DMS 273 (cell line): ENCODE measurements at regions not wholly inside any gene's neighbourhood (a gene's known extent, or its start where the extent isn't known, plus 50 kb on each side); places are given as distances from the start of the nearest gene placed in this dataset.

Experiments used
- DNase-seq: peaks from one replicate; lab custom pipeline; 2025; ENCODE audit not compliant: unreplicated experiment; lab: John Stamatoyannopoulos, UW

DNA sequence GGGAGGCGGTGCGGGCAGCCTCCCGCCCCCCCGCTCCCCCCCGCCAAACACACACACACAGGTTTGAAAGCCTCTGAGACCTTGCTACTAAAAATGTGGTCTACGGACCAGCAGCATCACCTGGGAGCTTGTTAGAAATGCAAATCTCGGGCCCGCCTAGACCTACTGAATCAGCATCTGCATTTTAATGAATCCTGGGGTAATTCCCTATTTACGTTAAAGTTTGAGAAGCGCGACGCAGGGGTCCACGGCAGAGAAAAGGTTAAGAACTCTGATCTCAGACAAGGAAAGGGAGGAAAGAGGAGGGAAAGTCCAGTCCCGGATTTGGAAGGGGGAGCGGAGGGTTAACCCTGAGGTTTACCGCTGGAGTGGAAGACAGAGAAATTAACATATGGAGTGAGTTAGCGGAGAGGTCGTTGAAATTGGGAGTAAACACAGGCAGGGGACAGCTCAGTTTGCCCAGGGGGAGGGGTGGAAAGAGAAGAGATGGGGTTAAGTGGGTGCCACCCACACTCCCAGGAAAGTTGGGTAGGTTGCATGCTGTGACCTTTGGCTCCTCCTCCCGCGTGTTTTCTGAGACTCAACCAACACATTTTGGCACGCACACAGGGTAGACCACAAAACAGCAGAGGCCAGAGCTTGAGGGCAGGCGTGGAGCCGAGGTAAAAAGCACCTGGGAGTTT, 483.6 kb downstream of the BCOR start:
- DNase-seq, result peak; percentile 34

- no peak for DNase-seq
These were observed 483.1 kb downstream of the BCOR start for GRCh38 chrX:39614680-39614998.

DNA sequence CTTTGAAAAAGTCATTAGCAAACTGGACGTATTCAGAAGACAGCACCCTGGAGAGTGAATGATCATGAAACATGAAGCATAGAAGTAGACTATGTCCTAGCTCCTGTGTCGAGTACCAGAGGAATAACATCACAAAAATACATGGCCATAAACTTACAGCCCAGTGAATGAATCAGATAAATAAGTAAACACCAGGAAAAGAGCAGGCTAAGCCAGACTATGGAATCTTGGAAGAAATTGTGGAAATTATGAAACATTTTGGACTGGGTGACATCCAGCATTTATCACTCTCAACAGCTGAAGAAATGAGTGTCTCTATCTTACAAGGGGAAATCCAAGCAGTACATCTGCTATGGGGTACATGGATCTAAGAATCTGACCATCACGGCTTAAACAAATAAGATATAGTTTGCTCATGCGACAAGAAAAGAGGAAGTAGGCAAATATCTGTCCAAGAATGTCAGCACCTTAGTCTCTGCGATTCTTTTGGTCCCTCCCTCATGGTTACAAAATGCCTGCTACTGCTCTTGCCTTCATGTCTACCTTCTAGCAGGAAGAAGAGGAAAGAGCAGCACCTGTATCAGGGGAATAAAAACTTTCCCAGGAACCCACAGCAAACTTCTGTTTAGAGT, 481.5 kb downstream of the BCOR start:
- no peak for DNase-seq

GRCh38 chrX:39616731-39617130, 481.0 kb downstream of the BCOR start:
- DNase-seq, result no peak

GRCh38 chrX:39618178-39618577, 479.6 kb downstream of the BCOR start:
- DNase-seq, result no peak

DNA sequence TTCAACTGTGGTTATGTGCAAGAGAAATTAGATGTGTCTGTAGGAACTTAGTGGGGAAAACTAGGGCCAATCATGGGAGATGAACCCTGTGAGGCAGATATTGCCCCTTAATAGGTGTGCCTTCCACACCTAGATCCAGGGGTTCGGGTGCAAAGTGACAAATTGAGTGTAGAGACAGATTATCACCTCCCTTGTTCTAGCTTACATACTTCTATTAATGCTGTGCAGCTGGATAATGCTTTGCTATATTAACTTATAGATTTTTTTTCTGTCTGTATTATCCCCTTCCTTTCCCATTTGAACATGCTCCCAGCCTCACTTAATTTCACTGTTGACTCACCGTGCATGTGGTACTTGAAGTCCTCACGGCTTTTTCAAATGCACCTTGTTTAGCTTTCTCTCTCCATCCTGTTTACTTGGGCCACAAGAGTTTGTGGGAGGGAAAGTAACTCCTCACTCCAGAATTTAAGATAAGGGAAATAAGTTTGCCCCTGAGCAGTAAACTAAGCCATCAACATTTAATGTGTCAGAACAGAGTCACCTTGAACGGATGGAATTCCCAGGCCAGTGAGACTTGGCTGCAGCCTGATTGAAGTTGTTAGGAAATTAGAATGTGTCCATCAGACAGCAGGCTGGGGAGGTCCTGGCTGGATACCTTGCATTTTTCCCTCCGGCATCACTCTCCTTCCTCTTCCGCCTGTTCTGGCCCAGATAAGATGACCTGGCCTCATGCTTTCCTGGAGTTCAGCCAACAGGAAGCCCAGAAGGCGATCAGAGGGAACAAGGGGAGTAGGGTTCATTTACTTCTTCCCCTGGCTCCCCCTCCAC, 478.4 kb downstream of the BCOR start:
- DNase-seq, result no peak

- DNase-seq, result no peak
These were observed 473.6 kb downstream of the BCOR start for GRCh38 chrX:39624166-39624565.

GRCh38 chrX:39625810-39626209, 471.9 kb downstream of the BCOR start:
- DNase-seq, result no peak

DNA sequence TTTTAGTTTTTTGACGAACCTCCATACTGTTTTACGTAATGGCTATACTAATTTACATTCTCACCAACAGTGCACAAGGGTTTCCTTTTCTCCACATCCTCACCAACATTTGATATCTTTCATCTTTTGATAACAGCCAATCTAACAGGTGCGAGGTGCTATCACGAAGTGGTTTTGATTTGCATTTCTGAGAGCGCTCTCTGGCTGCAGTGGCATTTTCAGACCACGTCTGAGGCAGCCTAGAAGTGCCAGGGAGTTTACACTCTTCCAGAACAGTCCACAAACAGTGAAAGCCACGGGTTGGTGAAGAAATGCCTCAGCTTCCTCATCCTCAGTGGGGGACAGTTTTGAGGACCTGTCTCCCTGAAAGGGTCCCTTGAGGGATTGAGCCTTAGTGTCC, 471.0 kb downstream of the BCOR start:
- no peak for DNase-seq

DNA sequence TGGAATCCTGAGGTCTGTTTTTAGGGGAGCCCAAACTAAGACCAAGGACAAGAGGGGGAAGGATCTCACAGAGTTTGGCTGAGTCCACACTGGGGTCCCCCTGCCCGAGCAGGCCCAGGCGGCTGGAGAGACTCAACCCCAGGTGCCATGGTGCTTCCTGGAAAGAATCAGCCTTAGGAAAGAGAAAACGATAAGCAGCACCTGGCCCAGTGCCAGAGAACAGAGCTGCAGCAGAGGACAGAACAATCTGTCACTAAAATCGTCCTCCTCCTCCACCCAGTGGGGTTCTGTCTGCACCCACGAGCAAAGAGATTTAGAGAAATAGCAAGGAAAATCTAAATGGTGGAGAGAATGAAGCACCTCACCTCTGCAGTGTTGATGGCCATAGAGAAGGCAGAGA, 470.5 kb downstream of the BCOR start:
- DNase-seq, result peak; percentile 53

- no peak for DNase-seq
These were observed 468.8 kb downstream of the BCOR start for GRCh38 chrX:39629001-39629400.

- peak; percentile 15 for DNase-seq
These were observed 467.4 kb downstream of the BCOR start for GRCh38 chrX:39630344-39630743.

GRCh38 chrX:39631276-39632229, 466.2 kb downstream of the BCOR start:
- DNase-seq, result no peak

DNA sequence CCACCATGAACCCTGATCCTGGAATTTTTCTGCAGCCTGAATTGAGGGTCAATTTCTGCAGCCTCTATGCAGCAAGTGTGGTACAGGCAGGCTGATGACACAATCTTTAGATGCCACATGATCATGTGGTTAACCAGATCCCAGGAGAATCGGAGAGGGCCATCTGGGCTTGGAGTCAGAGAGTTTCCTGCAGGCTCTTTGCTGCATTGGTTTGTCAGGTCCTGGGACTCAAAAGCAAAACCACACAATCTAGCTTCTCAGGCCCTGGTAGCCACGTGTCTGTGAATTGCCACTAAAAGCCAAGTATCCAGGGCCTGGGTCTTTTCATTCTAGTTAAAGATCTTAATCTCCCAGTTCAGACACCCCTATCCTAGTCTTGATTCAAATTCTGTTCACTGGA, 464.5 kb downstream of the BCOR start:
- peak; percentile 75 for DNase-seq

DNA sequence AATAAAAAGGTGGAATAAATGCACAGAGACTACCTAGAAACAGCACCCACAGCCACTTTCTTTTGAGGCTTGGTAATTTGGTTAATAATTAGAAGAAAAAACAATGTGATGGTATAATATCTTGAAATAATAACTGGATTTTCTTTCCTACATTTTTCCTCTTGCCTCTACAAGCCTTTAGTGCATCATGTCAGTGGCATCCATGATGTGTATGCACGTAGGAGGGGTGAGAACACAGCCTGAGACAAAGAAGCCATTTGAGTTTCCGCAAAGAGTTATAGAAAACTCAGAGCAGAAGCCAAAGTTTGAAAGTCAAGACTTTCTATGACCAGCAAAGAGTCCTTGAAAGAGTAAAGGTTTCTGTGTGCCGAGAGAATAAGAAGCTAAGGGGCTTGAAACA, 461.3 kb downstream of the BCOR start:
- no peak for DNase-seq

GRCh38 chrX:39638526-39638925, 459.2 kb downstream of the BCOR start:
- no peak for DNase-seq

DNA sequence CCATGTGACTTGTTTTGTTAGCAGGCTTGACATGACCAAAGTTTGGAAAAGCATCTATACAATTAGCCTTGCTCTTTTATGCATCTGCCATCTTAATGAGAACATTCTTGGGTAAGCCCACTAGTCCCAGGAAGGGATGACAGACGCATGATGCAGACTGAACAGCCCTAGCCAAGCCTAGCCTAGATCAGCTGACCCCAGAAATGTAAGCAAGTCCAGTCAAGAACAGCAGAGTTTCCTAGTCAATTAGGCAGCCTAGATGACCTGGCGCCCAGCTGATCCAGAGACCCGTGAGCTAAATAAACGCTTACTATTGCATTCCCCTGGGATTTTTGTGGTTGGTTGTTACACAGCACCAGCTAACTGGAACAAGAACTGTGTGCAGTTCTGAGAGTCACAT, 457.9 kb downstream of the BCOR start:
- DNase-seq, result no peak

DNA sequence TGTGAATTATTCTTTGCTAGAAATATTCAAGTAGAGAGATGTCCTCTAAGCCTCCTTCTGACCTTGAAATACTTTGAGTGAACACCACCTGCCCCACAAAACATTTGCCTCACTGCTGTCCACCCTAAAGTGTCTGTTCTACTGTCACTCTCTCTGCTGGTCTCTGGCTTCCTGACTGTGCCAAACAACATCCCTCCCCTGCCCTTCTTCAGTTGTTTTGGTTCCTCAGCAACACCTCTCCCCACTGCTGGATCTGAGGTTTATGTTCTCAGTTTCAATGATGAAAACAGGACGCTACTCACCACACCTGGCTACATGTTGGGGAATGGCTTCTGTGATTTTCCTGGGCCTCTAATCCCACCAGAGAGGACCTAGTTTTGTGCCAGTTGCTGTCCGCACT, 456.9 kb downstream of the BCOR start:
- no peak for DNase-seq

DNA sequence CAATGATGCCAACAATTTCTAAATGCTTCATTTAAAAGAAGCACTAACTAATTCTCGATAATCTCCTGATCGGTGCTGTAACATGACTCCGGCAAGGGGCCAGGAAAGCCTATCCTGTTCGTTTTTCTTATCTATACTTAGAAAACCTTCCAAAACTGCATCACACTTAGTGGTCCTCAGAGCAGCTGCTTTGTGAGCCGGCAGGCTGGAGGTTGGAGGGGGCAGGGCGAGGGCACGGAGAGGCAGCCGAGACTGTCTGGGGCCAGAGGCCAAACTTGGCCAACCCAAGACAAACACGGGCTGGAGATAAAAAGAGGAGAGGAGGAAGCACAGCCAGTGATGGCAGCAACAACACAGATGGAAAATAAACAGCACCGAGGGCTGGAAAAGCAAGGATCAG, 455.7 kb downstream of the BCOR start:
- DNase-seq, result no peak

DNA sequence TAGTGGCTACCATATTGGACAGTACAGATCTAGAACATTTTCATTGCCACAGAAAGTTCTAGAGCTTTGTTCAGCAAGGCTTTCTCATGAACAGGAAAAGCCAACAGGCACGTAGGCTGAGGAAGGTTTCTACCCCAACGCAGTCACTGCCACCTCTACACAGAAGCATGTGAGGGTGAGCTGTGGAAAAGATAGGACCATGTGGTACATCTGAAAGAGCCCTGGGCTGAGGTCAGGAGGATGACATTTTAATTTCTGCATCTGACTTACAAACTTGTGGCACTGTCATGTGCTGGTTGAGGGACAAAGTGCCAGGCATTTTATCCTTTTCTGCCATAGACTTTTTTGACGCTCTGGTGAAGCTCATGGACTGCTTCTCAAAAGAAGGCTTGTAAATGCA, 454.2 kb downstream of the BCOR start:
- no peak for DNase-seq

DNA sequence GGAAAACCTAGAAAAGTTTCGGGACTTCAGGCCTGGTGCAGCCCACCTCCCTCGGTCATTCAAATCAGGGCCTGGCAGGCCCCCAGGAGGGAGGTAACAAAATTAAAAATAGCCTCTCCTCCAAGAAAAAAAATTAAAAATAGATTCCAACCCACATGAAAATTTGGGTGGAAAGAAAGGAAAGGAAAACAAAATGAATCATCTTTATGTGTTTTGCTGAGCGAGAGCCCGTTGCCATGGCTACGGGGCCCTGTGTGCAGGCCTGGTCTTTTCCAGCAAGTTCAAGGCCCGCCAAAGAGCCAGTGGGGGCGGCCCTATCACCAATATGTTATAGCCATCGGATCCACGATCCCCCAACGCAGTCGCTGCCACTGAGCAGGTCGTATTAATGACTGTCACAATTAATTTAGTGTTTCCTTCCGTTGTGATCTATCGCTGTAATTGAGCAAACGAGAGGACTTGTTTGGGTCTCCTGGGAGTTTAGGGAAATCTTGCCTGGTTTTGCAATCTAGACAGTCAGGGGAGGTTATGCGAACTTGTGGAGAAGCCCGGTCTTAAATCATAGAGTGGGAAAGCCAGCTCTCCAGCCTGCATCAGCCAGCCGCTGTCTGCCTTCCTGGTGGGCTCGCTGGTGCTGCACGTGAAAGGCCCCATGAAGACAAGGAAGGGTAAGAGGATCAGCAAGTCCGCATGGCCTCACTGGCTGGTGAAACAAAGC, 452.4 kb downstream of the BCOR start:
- DNase-seq, result no peak
